ENCODE measurements at regions not wholly inside any gene's neighbourhood (a gene's known extent, or its start where the extent isn't known, plus 50 kb on each side); places are given as distances from the start of the nearest gene placed in this dataset.
"Not testable (repeated sequence)": the region's sequence is repeated elsewhere in the genome, so short reads cannot be mapped to it uniquely, and the experiment has no call there.

- not testable (repeated sequence) for DNase-seq
These were observed 174.0 kb upstream of the CTNND2 start for GRCh38 chr5:12078286-12078685.

- no peak for DNase-seq
These were observed 169.2 kb upstream of the CTNND2 start for GRCh38 chr5:12073426-12073825.

GRCh38 chr5:12072441-12072840, 168.2 kb upstream of the CTNND2 start:
- no peak for DNase-seq

DNA sequence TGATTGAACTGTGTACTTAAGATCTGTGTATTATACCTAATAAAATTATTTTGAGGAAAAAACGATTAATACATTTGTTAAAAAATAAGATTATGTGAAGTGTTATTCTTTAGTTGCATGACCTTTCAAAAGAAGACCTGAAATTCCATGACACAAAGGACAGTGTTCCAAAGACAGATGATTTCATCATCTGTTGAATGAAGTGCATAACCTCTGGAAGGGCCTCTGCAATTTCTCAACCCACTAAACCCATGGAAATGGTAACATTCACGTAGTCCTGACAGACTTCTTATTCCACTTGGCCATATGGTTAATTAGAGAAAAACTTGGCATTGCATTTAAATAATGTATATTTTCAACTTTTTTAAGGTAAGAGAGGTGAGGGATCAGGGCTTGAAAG, 167.2 kb upstream of the CTNND2 start:
- no peak for DNase-seq

DNA sequence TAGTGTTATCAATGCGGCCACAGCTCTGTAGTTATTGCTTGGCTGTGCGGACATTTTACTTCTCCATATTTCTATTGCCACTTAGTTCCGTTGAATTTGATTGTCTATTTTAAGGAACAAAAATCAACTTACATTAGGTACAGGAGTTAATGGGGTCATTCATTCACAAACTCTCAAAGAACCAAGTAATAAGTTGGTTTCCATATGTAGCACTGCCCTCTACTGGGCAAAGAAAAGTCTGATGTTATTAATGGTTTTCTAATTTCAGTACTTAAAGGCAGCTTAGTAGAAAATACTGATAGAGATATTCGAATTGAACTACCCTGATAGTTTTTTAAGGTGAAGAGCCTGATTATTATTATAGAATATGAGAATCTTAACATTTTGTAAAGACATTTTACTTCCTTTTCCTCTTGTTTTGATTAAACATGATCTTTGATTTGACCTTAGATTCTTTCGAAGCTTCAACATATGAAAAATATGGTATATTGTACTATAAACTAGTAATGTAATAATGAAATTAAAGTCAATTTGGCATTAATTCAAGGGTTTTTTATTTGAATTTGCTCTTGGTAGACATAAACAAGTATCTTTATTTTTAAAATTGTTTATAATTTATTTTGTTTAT, 119.5 kb upstream of the CTNND2 start:
- peak; percentile 22 for DNase-seq

- no peak for DNase-seq
These were observed 118.2 kb upstream of the CTNND2 start for GRCh38 chr5:12022444-12022843.

GRCh38 chr5:12019306-12019705, 115.1 kb upstream of the CTNND2 start:
- no peak for DNase-seq

GRCh38 chr5:12017007-12017406, 112.8 kb upstream of the CTNND2 start:
- DNase-seq: no peak

DNA sequence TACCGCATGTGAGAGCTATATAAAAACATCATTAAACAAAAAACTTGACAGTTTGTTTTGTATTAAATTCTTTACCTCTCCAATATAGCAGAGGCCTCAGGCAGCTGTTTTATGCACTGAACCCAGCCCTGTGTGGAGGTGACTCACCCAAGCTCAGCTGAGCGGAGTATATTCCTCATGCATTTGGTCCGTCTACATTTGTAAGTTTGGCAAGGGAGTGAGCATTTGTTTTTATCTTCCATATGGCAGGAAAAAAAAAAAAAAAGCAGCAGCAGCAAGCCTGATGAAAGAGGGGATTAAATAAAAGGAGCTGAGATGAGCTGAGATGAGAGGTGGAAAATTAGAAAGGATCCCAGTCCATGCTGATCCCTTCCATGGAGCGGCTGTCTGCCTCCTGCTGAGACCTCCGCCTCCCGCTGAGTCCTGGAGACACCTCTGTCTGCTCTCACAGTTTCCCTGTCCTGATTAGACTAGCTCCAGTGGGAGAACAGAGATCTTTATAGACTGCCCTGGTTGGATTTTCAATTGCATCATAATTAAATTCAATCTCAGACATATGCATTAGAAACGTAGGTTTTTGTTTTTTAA, 112.0 kb upstream of the CTNND2 start:
- peak; percentile 0 for DNase-seq

DNA sequence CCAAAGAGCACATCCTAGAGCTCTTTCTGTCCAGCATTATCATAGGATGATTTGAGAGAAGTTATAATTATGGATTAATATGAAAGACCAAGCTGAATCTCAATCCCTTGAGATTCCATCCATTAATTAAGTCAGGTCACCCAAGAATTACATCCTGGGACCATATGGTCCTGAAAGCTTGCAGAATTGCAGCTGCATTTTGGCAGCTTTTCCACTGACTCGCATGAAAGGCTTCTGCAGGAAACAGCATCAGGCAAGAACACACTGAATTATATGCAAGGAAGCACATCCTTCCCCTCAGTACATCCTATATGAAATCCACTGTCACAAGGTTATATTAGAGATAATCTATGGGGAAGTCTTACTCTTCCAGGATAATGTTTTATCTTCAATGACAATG, 109.1 kb upstream of the CTNND2 start:
- DNase-seq: no peak

DNA sequence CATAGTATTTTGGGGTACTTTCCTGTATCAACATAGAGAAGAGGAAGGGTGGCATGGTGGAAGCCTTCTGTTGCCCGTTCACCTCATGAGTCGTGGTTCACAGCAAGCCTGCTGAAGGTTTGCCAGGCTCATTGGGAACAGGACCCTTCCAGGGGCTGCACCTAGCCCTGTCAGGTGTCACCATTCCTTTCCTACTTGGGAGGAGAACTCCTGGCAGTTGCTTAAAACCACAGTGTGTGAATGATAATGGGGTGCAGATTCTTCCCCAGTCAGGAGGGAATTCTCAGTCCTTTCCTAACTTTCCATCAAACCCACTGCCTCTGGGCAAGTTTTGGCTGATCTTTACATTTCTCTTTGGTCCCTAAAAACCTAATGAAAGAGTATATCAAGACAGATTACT, 99.4 kb upstream of the CTNND2 start:
- DNase-seq: no peak

DNA sequence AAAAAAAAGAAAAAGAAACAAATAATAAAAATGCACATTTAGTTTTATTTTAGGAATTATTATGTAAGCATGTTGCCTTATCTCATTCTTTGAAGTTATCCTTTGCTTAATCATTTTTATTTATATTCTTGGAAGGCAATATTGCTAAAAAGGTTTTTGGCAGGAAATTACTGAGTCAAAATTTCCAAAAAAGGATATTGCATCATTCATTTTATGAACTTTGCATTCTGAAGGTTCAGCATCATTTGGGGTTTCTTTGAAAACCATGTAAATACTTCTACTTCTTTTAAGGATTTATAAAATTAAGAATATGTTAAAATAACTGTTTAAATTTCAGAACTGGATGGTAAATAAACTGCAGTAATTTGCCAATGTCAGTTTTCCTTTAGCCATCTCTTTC, 94.2 kb upstream of the CTNND2 start:
- no peak for DNase-seq

DNA sequence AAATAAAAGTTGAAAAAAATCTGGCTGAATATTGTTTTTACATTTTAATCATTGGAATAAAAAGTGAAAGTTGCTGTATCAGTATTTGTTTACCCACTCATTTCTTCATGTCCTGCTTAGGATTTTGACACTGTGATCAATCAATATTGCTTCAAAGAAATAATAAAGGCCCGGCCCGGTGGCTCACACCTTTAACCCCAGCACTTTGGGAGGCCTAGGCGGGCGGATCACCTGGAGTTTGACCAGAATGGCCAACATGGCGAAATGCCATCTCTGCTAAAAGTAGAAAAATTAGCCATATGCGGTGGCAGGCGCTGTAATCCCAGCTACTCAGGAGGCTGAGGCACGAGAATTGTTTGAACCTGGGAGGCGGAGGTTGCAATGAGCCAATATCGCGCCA, 93.7 kb upstream of the CTNND2 start:
- no peak for DNase-seq

GRCh38 chr5:11992518-11992917, 88.3 kb upstream of the CTNND2 start:
- DNase-seq: no peak

GRCh38 chr5:11985993-11986392, 81.7 kb upstream of the CTNND2 start:
- DNase-seq: no peak

- no peak for DNase-seq
These were observed 80.0 kb upstream of the CTNND2 start for GRCh38 chr5:11984196-11984595.

DNA sequence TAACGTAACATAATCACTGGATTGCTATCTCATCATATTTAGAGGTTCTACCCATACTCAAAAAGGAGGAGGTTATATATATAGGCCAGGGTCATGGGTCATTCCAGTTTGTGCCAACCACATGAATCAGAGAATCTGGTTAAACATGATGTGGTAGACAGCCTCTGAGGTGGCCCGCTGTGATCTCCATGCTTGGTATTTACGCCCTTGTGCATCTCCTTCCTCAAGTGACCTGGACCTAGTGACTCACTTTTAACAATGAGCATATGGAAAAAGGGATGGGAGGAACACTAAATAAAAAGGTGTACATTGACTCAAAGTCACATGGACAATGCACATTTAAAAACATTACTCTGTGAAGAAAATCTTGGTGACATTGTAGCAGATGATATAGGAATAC, 77.7 kb upstream of the CTNND2 start:
- DNase-seq: no peak

GRCh38 chr5:11977904-11978303, 73.7 kb upstream of the CTNND2 start:
- DNase-seq: no peak

GRCh38 chr5:11973469-11973868, 69.2 kb upstream of the CTNND2 start:
- no peak for DNase-seq

- no peak for DNase-seq
These were observed 59.0 kb upstream of the CTNND2 start for GRCh38 chr5:11963227-11963626.

GRCh38 chr5:11962122-11962521, 57.9 kb upstream of the CTNND2 start:
- no peak for DNase-seq

DNA sequence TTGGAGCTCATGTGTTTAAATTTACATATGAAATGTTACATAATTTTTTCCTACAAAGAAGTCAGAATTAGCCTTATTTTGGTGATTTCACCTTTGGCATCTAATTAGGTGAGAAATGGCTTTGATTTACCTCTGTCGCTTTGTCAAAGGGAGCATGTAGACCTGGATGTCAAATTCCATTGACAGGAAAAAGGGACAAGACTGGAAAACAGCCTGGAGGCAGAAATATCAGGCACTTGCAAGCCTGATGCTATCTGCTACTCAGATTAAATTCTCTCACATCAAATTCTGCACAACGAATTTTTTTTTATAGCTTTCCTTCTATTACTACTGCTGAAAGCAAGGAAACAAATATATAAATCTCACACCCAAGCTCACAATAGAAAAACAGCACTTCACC, 54.1 kb upstream of the CTNND2 start:
- no peak for DNase-seq

DNA sequence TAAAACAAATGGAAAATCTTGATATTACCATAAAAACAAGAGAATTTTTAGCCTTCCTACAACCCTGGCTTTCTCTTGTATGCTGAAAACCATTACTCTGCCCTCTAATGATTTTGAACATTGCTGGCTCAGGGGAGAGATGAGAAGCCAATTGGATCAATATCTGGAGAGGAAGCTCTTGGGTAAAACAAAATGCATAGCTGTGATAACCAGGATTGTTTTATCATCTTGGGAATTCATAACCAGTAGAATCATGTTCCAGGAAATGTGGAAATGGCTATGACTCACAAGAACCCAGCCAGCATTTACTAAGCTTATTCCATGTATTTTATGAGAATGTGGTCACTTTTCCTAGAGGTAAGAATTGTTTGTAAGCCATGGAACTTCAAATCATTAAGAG, 51.1 kb upstream of the CTNND2 start:
- DNase-seq: peak; percentile 44
